ENCODE measurements at regions not wholly inside any gene's neighbourhood (a gene's known extent, or its start where the extent isn't known, plus 50 kb on each side); places are given as distances from the start of the nearest gene placed in this dataset.

GRCh38 chr6:79353226-79353625 lies 118.7 kb upstream of the HMGN3 start:
- TF ChIP-seq EP300 (IDR thresholded peaks at IDR 0.05; ENCODE audit: borderline replicate concordance) (no peak), CEBPB (IDR thresholded peaks at IDR 0.05) (no peak), REST (IDR thresholded peaks at IDR 0.05; ENCODE audit: low read depth) (no peak), TCF12 (IDR thresholded peaks at IDR 0.05; ENCODE audit: low read depth) (no peak), USF1 (IDR thresholded peaks at IDR 0.05) (no peak), CREB1 (IDR thresholded peaks at IDR 0.05; ENCODE audit: low read depth) (no peak), TAF1 (IDR thresholded peaks at IDR 0.05; ENCODE audit: low read depth) (no peak), MAX (IDR thresholded peaks at IDR 0.05) (no peak), TEAD4 (IDR thresholded peaks at IDR 0.05) (no peak), EGR1 (IDR thresholded peaks at IDR 0.05) (no peak), FOXM1 (IDR thresholded peaks at IDR 0.05; ENCODE audit: borderline replicate concordance, low read depth) (no peak), RAD21 (IDR thresholded peaks at IDR 0.05; ENCODE audit: low read depth) (no peak), YY1 (IDR thresholded peaks at IDR 0.05; ENCODE audit: low read depth) (no peak), ZBTB7A (IDR thresholded peaks at IDR 0.05; ENCODE audit: low read depth) (no peak)
